Stimulated activated naive CD8-positive, alpha-beta T cell treated with anti-CD3 and anti-CD28 coated beads, Interleukin-15, Interleukin-2, amounts not matched to agents 100 ng/mL and 50 ng/mL, for 24 hours (primary cell): ENCODE measurements at regions not wholly inside any gene's neighbourhood (a gene's known extent, or its start where the extent isn't known, plus 50 kb on each side); places are given as distances from the start of the nearest gene placed in this dataset.

Experiments
- H3K27ac Mint-ChIP-seq: one replicate; pipeline ENCODE4 v1.8.0; 2021; ENCODE audit warnings: mild to moderate bottlenecking, mixed read lengths
- H3K27me3 Mint-ChIP-seq: one replicate; pipeline ENCODE4 v1.8.0; 2021; ENCODE audit warnings: mixed read lengths
- H3K36me3 Mint-ChIP-seq: one replicate; pipeline ENCODE4 v1.8.0; 2021; ENCODE audit warnings: low read depth, mixed read lengths
- H3K4me1 Mint-ChIP-seq: one replicate; pipeline ENCODE4 v1.8.0; 2021; ENCODE audit warnings: low read depth, mixed read lengths
- H3K4me3 Mint-ChIP-seq: one replicate; pipeline ENCODE4 v1.8.0; 2021; ENCODE audit warnings: mild to moderate bottlenecking, mixed read lengths
- H3K9me3 Mint-ChIP-seq: one replicate; pipeline ENCODE4 v1.8.0; 2021; ENCODE audit warnings: mixed read lengths

- no peak overlapping the region for H3K4me3 Mint-ChIP-seq
- H3K4me1 Mint-ChIP-seq, result no peaks in the 10 kb centered on the region
- H3K36me3 Mint-ChIP-seq, result no peaks in the 10 kb centered on the region
- H3K27ac Mint-ChIP-seq, result no peak overlapping the region
- peaks cover 8% of the 10 kb centered on the region for H3K27me3 Mint-ChIP-seq
- H3K9me3 Mint-ChIP-seq, result no peaks in the 10 kb centered on the region
Observed at GRCh38 chr10:123613346-123613850, 52.8 kb upstream of the GPR26 start.

DNA sequence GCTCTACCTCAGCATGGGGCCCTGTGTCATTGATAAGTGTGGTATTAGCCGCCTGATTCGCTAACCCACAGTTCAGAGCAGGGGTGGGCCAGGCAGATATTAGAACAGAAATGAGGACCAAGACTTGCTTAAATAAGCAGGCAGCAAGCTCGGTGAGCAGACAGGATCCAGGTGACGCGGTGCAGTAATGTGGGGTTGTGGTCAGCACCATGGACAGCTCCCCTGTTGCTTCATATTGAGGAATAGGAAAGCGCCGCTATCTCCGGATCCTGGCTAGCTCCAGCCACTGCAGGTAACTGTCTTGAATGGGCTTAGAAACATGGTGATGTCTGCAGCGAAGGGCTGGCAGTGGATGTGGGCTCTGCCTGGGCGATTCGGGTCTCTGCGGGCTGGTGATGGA lies 51.3 kb upstream of the GPR26 start:
- Mint-ChIP-seq H3K4me1 (no peaks in the 10 kb centered on the region), H3K36me3 (no peaks in the 10 kb centered on the region), H3K27ac (no peak overlapping the region), H3K4me3 (no peak overlapping the region), H3K27me3 (peaks cover 11% of the 10 kb centered on the region), H3K9me3 (no peaks in the 10 kb centered on the region)
